ENCODE measurements at regions not wholly inside any gene's neighbourhood (a gene's known extent, or its start where the extent isn't known, plus 50 kb on each side); places are given as distances from the start of the nearest gene placed in this dataset.
"Not testable (repeated sequence)": the region's sequence is repeated elsewhere in the genome, so short reads cannot be mapped to it uniquely, and the experiment has no call there.

- peaks cover 2% of the 10 kb centered on the region for H3K36me3 Mint-ChIP-seq
- H3K27ac Mint-ChIP-seq, result no peak overlapping the region
- H3K9me3 Mint-ChIP-seq, result no peaks in the 10 kb centered on the region
- ATAC-seq (ENCODE audit: low read depth), result no peak
- H3K4me1 Mint-ChIP-seq, result peaks cover 13% of the 10 kb centered on the region
- no peak for DNase-seq (ENCODE audit: low spot score in 2 of 2)
- H3K27me3 Mint-ChIP-seq, result peaks cover 21% of the 10 kb centered on the region
- H3K4me3 Mint-ChIP-seq, result peak overlapping the region; percentile 65
Observed at GRCh38 chr22:46026899-46027210, 49.9 kb upstream of the WNT7B start.

- DNase-seq (ENCODE audit: low spot score in 2 of 2), result no peak
- Mint-ChIP-seq H3K27ac (peak overlapping the region; percentile 68), H3K4me3 (peak overlapping the region; percentile 86), H3K9me3 (no peaks in the 10 kb centered on the region), H3K36me3 (peaks cover 2% of the 10 kb centered on the region), H3K4me1 (peaks cover 13% of the 10 kb centered on the region), H3K27me3 (peaks cover 21% of the 10 kb centered on the region)
- ATAC-seq (ENCODE audit: low read depth), result peak; percentile 90
Observed at GRCh38 chr22:46027211-46028105, 50.5 kb upstream of the WNT7B start.

GRCh38 chr22:46028106-46028991 lies 51.4 kb upstream of the WNT7B start:
- Mint-ChIP-seq H3K9me3 (no peaks in the 10 kb centered on the region), H3K4me1 (peaks cover 13% of the 10 kb centered on the region), H3K27me3 (peaks cover 18% of the 10 kb centered on the region), H3K36me3 (peaks cover 2% of the 10 kb centered on the region), H3K27ac (peak overlapping the region; percentile 68), H3K4me3 (peak overlapping the region; percentile 86)
- no peak for ATAC-seq (ENCODE audit: low read depth)
- DNase-seq (ENCODE audit: low spot score in 2 of 2), result no peak

- no peak for ATAC-seq (ENCODE audit: low read depth)
- H3K9me3 Mint-ChIP-seq, result no peaks in the 10 kb centered on the region
- H3K36me3 Mint-ChIP-seq, result peaks cover 2% of the 10 kb centered on the region
- DNase-seq (ENCODE audit: low spot score in 2 of 2), result no peak
- peaks cover 18% of the 10 kb centered on the region for H3K27me3 Mint-ChIP-seq
- no peak overlapping the region for H3K27ac Mint-ChIP-seq
- peaks cover 13% of the 10 kb centered on the region for H3K4me1 Mint-ChIP-seq
- H3K4me3 Mint-ChIP-seq, result no peak overlapping the region
Observed at GRCh38 chr22:46029036-46029435, 52.1 kb upstream of the WNT7B start.

- H3K27ac Mint-ChIP-seq, result no peak overlapping the region
- peaks cover 14% of the 10 kb centered on the region for H3K27me3 Mint-ChIP-seq
- peaks cover 12% of the 10 kb centered on the region for H3K4me1 Mint-ChIP-seq
- peaks cover 2% of the 10 kb centered on the region for H3K36me3 Mint-ChIP-seq
- ATAC-seq (ENCODE audit: low read depth) (no peak), DNase-seq (ENCODE audit: low spot score in 2 of 2) (no peak)
- no peaks in the 10 kb centered on the region for H3K9me3 Mint-ChIP-seq
- H3K4me3 Mint-ChIP-seq, result no peak overlapping the region
Observed at GRCh38 chr22:46029574-46030200, 52.7 kb upstream of the WNT7B start.

- Mint-ChIP-seq H3K27ac (no peak overlapping the region), H3K27me3 (peaks cover 9% of the 10 kb centered on the region), H3K9me3 (no peaks in the 10 kb centered on the region), H3K4me1 (peaks cover 10% of the 10 kb centered on the region), H3K4me3 (no peak overlapping the region), H3K36me3 (peaks cover 2% of the 10 kb centered on the region)
- DNase-seq (ENCODE audit: low spot score in 2 of 2), result no peak
- no peak for ATAC-seq (ENCODE audit: low read depth)
Observed at GRCh38 chr22:46030231-46030880, 53.4 kb upstream of the WNT7B start.

GRCh38 chr22:46031066-46031465 lies 54.1 kb upstream of the WNT7B start:
- Mint-ChIP-seq H3K36me3 (no peaks in the 10 kb centered on the region), H3K9me3 (no peaks in the 10 kb centered on the region), H3K4me1 (peaks cover 6% of the 10 kb centered on the region), H3K27ac (no peak overlapping the region), H3K4me3 (no peak overlapping the region), H3K27me3 (peaks cover 2% of the 10 kb centered on the region)
- no peak for DNase-seq (ENCODE audit: low spot score in 2 of 2)
- no peak for ATAC-seq (ENCODE audit: low read depth)

GRCh38 chr22:46031557-46031956 lies 54.6 kb upstream of the WNT7B start:
- H3K27me3 Mint-ChIP-seq, result no peaks in the 10 kb centered on the region
- DNase-seq (ENCODE audit: low spot score in 2 of 2) (no peak), ATAC-seq (ENCODE audit: low read depth) (no peak)
- H3K9me3 Mint-ChIP-seq, result no peaks in the 10 kb centered on the region
- H3K4me3 Mint-ChIP-seq, result no peak overlapping the region
- H3K27ac Mint-ChIP-seq, result no peak overlapping the region
- peaks cover 5% of the 10 kb centered on the region for H3K4me1 Mint-ChIP-seq
- no peaks in the 10 kb centered on the region for H3K36me3 Mint-ChIP-seq

GRCh38 chr22:46031965-46032851 lies 55.2 kb upstream of the WNT7B start:
- H3K4me1 Mint-ChIP-seq, result peaks cover 6% of the 10 kb centered on the region
- no peaks in the 10 kb centered on the region for H3K27me3 Mint-ChIP-seq
- no peaks in the 10 kb centered on the region for H3K9me3 Mint-ChIP-seq
- H3K4me3 Mint-ChIP-seq, result no peak overlapping the region
- no peak overlapping the region for H3K27ac Mint-ChIP-seq
- H3K36me3 Mint-ChIP-seq, result no peaks in the 10 kb centered on the region
- ATAC-seq (ENCODE audit: low read depth), result no peak
- no peak for DNase-seq (ENCODE audit: low spot score in 2 of 2)

GRCh38 chr22:46033256-46034200 lies 56.6 kb upstream of the WNT7B start:
- Mint-ChIP-seq H3K4me1 (peaks cover 3% of the 10 kb centered on the region), H3K4me3 (no peak overlapping the region), H3K9me3 (no peaks in the 10 kb centered on the region), H3K27ac (no peak overlapping the region), H3K36me3 (no peaks in the 10 kb centered on the region), H3K27me3 (no peaks in the 10 kb centered on the region)
- no peak for ATAC-seq (ENCODE audit: low read depth)
- DNase-seq (ENCODE audit: low spot score in 2 of 2), result no peak

GRCh38 chr22:46034480-46034879 lies 57.5 kb upstream of the WNT7B start:
- not testable (repeated sequence) for H3K36me3 Mint-ChIP-seq; DNase-seq (ENCODE audit: low spot score in 2 of 2); H3K4me1 Mint-ChIP-seq; H3K9me3 Mint-ChIP-seq; H3K27ac Mint-ChIP-seq; ATAC-seq (ENCODE audit: low read depth); H3K27me3 Mint-ChIP-seq; H3K4me3 Mint-ChIP-seq

- ATAC-seq (ENCODE audit: low read depth) (no peak), DNase-seq (ENCODE audit: low spot score in 2 of 2) (no peak)
- Mint-ChIP-seq H3K36me3 (no peaks in the 10 kb centered on the region), H3K27me3 (no peaks in the 10 kb centered on the region), H3K4me1 (peaks cover 3% of the 10 kb centered on the region), H3K9me3 (no peaks in the 10 kb centered on the region), H3K27ac (peak overlapping the region; percentile 87), H3K4me3 (peak overlapping the region; percentile 70)
Observed at GRCh38 chr22:46035380-46035741, 58.4 kb upstream of the WNT7B start.

Data from memory B cell (primary cell).